Ramos (cell line): ENCODE measurements at regions not wholly inside any gene's neighbourhood (a gene's known extent, or its start where the extent isn't known, plus 50 kb on each side); places are given as distances from the start of the nearest gene placed in this dataset.

Experiments
- in situ Hi-C: fragments of 300-500 bp; cut with MboI; formaldehyde crosslinking; loops from one replicate; pipeline ENCODE4 v1.14.3; 2022; ENCODE audit warnings: low sequenced_read_pairs; ENCODE audit not compliant: unreplicated experiment

DNA sequence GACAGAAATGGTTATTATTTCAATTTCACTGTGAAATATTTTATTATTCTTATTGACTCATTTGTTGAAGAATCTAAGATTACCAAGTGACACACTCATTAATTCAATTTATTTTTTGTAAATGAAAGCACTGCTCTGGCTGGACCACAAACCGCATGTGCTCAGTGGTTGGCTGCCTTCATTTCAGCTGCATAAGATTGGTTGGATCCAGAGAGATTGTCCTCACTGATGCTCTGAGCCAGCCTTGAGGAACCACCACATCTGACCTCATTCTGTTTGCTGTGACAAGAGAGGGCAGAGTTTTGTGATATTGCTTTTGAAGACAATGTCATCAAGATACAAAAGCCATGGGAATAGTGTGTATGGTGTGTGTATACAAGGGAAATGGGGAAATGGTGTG lies 192.1 kb downstream of the CYRIA start:
- in situ Hi-C loops = no loop called here

DNA sequence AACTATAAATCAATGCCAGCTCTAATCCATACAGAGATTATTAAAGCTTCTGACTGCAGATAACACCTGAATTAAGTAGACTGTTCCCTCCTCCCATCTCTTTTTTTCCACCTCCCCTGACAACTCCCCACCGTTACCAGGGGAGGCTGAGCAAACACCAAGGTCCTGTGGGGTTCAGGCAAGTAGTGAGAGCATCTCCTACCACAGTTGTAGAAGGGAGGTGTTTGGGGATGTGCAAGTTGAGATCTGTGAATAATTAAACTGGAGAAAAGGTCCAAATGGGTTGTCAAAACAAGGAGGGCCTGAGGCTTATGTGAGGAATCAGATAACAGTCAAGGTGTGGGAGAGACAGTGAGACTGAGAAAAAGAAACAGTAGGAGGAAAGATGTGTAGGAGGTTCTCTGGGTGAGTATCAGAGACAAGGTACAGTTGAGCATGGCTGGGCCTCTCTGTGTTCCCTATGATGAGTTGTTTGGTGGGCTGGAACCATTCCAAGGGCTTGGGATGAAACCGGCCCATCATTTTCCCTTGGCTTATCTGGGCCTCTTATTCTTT lies 194.6 kb downstream of the CYRIA start:
- in situ Hi-C loops = no loop called here

DNA sequence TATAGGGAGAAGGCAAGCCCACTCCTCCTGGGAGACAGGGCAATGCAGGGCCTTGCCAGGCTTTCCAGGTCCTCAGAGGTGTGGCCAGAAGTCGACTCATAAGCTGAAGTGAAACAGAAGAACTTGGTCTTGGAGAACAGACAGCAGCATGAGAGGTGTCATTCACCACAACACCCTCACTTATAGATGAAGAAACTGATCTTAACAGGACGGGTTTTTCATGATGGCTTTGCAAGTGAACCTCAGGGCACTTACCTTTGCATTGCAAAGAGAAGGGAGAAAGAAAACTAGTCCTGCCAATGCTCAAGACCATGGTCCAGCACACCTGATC lies 198.8 kb downstream of the CYRIA start:
- in situ Hi-C loops = no loop called here

DNA sequence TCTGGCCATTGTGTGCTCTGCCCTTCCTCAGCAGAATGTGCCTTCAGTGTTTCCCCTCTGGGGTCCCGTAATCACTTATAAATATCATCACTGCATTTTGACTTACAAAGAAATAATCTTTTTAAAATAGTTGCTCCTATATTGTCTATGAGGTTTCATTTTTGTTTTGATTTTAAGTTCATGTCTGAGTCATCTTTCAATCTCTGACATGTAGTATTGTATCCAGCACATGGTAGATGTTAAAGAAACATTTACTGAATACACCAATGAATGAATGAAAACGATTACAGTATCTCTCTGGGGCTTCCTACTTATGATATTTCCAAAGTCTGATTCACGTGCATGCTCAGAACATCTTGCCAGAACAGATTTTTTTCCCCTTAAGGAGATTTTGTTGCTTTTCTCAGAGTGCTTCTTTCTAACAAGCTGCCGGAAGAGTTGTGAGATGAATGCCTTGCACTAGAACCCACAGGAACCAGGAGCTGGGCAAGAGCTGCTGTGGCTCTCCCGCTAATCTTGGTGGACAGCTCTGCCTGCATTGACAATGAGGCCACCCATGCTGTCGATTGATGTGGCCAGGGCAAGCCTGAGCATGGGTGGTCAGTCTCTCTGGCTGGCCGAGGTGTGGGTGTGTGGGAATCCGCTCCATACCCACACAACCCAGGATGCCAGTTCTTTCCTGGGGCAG lies 199.4 kb downstream of the CYRIA start:
- in situ Hi-C loops = no loop called here

DNA sequence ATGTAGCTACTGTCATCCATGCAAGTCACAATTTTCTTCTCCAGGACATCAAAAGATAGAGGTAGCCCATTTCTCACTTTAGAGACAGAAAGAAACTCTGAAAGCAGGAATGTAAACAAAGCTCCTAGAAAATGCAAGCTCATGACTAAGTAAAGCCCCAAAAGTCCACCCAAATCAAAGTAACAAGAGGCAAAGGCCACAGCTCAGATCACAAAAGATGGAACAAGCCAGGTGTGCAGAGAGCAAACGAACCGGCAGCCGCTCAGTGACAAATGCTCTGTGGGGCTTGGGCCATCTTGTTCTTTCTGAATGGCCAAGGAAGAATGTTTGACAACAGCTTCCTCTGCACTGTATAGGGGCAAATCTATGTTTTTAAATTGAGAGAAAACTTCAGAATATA lies 201.0 kb downstream of the CYRIA start:
- in situ Hi-C loops = no loop called here

DNA sequence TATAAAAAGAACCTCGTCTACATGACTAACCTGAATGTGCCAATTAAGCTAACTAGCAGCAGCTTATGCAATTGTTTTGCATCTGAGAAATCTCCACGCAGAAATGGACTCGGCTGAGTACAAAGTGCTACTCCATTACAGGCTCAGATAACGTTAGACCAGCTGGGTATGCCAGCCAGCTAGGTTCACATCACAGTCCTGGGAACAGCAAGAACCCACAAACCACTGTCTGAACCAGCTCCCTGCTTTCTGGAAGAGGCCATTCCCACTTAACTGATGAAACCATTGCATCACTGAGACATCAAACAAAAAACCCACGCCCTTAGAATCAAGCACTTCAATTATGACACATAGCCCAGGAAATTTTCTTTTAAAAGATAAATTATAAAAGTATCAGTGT lies 202.7 kb downstream of the CYRIA start:
- in situ Hi-C loops = no loop called here

DNA sequence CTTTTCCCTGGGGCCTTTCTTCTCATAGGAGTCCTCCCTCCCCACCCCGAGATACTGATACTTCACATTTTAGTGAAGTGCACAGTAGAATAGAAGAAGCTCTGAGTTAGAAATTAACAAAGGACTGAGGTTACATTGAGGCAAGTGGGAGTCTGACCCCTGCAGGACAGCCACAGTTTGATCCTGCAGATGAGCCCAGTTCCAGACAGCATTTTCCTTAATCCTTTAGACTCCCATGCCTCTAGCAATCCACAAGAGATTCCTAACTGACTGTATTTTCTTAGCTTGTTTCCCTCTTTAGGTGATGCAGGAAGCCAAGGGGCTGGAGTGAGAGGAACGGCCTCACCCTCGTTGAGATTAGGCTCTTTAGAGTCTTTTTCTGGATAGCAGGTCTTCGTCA lies 204.0 kb downstream of the CYRIA start:
- in situ Hi-C loops = no loop called here

DNA sequence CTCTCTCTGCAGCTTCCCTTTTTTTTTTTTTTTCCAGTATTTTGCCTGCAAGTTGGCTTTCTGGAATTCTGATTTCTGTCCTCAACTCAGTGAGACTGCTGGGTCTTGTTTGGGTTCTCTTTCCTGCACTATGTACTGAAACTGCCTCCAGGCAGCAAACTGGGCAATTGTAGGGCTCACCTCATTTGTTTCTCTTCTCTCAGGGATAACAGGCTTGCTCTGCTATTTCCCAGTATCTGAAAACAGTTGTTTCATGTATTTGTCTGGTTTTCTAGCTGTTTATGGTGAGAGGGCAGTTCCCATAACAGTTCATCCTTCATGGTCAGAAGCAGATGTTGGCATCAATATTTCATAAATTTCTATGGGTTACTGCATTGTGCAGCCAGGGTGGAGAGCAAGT lies 206.0 kb downstream of the CYRIA start:
- in situ Hi-C loops = no loop called here

DNA sequence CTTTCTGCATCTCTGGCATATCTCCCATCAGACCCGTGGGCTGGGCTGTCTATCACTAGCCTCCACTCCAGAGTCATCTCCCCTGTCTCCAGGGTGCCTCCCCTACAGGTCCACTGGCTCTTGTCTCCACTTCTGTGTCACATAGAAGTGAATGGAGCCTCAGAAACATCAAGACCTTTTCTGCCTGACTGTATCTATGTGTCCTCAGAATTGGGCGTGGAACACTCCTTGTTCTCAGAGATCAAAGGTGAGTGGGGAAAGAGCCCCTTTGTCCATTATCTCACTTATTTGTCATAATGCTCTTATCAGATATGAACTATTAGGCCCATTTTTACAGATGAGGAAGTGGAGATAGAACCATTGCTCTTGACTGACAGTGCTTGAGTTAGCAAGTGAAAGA lies 211.0 kb downstream of the CYRIA start:
- in situ Hi-C loops = no loop called here

DNA sequence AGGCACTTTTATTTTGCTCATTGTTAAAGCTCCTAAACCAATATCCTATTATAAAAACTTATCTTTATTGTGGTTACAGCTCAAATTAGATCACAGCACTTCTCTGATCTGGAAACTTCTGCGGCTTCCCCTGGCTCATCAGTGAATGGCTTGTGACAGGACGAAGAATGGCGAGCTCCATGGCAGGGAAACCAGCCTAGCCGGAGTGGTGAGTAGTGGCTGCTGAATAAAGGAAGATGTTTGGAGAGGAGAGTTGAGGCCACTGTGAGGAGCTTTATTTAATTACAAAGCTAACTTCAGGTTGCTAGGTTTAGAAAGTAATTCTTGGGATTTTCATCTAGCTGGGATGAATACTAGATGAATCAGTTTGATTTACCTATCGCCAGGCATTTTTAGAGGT lies 213.5 kb downstream of the CYRIA start:
- in situ Hi-C loops = no loop called here

DNA sequence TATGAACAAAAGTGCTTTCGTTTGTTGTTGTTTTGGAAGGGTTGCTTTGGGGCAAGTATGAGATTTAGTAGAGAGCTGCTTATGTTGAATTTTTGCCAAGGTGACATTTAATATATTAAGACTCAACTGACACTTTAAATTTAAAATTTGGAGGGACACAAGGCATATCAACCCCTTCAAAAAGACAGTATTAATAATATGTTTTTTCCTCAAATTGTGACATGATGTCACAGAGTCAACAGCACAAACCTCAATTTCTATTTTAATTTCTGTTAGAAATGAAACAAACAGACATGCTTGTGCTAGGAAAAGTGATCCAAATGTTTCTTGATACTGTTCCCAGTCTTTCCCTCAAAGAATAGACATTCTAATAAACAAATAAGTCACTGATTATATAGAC lies 218.9 kb downstream of the CYRIA start:
- in situ Hi-C loops = no loop called here

DNA sequence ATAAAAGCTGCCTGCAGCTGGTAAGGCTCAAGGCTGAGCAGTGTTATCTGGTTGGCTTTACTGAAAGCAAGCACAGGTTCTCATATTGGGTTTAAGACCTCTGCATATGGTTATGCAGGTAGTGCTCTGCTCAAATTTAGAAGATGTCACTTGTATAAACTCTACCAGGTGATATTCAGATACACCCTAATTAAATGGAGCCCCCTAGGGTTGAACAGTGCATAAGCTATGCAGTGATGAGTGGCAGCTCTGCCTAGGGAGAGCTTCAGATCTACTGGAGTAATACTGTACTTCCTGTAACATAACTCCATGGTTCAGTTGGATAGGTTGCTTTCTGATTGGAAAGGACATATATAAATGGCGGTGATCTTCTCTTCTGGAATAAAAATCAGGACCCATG lies 222.7 kb downstream of the CYRIA start:
- in situ Hi-C loops = no loop called here

DNA sequence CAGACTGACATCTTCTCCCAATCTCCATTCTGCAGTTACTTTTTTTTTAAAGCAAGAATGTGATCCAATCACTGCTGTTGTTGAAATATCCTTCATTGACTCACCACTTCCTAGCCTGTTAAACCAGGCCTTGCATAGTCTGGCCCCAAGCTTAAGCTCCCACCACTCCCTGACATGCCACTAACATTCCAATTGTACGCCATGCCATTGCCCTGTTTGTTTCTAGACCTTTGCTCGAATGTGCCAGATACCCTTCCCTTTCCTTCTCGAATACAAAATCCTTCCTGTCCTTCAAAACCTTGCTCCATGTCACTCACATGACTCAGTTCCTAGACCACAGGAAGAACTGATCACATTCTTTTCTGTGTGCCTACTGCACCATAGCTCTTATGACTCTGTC lies 224.2 kb downstream of the CYRIA start:
- in situ Hi-C loops = no loop called here

DNA sequence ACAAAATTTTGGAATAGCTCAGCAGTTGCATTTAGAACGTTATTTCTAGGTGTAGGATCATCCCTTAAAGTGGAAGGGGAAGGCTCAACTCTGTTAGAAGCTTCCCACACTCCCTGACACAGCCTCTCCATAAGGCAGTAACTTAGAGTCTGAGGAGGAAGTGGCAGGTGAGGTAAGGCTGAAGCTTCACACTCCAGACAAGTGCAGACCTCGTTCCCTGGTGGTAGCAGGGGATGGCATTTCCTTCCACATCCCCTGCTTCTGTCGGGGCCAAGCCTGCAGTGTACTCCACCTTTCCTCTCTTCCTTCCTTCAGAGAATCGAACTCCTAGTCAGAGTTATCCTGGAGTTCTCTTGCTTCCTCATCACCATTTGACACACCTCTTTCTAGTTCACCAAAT lies 224.7 kb downstream of the CYRIA start:
- in situ Hi-C loops = no loop called here

DNA sequence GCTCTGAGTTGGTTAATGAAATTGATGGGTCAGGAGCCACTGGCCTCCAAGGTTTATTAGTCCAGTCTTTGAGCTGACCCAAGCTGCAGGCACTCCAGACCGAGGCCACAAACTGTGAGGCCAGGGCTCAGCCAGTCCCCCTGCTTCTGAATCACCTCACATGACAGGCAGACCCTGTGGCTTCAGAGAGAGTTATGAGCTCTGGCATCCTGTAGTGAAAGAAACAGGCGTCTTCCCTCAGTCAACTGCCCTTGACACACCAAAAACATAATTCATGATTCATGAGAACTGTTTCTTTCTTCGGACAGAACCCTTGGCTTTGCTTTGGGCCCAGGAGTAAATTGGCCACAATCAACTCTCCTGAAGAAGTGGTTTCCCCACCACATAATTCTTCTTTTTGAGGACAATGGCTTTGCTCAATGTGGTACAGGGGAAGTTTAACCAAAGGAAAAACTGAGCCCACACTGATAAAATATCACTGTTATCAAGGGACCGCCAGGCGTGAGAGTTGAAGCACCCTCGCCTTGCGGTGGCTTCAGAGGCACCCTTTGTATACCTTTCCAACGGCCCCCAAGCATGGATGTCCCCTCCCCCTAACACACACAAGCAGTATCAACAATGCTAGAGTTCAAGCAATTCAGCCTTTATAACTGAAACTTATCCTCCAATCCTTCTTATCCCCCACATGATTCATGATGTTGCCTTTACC lies 226.9 kb downstream of the CYRIA start:
- in situ Hi-C loops = no loop called here

DNA sequence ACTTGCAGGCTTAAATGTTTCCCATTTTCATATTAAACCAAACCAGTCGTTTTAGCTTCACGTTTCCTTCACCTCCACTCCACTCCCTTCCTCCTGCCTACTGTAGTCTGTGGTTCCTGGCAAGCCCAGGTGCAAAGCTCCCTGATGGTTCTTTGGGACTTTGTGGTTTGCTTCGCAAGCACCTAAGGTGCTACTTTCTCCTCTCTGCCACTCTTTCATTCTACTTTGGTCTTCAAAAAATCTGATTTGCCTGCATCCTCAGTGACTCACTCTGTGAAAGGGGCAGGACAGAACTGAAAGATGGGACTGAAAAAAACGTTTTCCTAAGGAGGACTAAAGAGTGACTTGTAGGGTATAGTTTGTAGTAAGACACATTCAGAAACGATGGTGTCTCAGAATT lies 228.4 kb downstream of the CYRIA start:
- in situ Hi-C loops = no loop called here

DNA sequence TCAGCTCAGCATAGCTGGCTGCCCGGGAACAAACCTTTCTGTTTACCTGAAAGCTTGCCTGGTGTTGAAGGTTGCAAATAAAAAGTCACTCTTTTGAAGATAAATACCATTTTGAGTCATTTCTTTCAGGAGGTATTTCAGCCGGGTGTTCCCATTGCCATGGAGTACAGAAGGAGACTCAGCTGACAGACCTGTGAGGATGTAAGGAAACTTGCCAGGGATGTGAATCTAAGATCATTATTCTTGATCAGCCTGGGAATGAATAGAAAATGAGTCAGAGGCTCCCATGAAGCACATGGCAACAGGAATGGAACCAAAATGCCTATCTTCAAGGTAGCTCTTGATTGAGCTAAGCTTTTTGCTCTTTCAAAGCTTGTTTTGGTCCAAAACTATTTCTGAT lies 231.2 kb downstream of the CYRIA start:
- in situ Hi-C loops = no loop called here

DNA sequence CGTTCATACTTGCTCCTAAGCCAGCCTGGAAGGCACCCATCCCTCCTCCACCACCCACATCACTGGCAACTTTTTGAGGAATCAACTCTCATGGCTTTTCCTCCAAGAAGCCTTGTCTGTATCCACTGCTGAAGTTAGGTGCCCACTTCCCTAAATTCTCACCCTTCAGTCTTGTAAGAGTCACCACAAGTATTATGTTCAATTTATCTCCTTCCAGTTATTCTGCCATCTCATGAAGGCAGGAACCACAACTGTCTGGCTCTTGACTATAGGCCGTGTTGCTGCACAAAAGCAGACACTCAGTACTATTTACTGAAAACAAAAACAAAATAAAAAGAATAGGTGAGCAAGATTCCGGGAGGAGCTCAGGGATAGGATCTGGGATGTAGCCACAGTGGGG lies 234.8 kb downstream of the CYRIA start:
- in situ Hi-C loops = no loop called here

DNA sequence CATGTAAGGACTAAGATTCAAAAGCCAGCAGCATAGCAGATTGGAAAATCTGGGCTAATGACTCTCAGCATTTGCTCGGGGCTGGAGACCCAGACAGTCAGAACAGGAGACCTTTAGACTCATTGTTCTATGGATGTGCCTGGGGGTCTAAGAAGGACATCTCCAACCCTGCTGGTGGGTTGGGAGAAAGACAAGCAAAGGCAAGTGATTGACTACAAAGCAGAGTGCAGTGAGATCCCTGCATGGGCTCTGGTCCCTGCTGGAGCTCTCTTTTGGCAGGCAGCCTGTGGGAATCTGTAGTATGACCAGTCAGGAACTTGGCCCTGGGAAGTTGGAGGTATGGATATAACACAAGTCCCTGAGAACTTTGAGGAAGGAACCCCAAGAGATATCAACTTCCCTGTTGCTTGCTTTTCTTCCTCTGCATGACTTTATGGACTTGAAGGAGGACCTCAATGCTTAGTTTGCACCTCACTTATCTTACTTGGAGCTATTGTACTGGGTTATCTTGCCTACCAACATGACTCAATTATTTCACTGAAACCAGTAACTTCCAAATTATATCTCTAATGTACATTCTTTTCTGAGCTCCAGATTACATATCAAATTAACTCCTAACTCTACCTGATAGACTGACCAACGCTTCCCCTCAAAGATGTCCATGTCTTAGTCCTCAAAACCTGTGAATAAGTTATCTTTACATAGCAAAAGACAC lies 236.0 kb downstream of the CYRIA start:
- in situ Hi-C loops = no loop called here

DNA sequence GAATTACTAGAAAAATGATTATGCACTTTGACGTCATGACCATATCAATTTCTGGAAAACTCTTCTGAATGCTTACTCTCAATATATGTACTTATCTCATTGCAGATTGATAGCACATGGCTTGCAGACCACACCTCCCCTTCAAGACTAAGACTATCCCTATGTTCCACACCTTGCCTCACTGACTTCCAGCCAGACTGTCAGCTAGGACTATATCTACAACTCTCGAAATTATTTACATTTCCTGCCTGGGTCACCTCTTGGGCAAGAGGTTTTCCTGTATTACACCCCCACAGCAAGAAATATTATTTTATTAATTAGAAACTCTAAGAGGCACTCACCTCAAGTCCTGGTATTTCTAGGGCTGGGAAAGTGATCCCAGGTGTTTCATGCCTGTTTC lies 236.6 kb downstream of the CYRIA start:
- in situ Hi-C loops = no loop called here
